WTC11 (cell line): ENCODE measurements at regions not wholly inside any gene's neighbourhood (a gene's known extent, or its start where the extent isn't known, plus 50 kb on each side); places are given as distances from the start of the nearest gene placed in this dataset.

Source experiments
- ATF1 ChIP-seq: sonication (generic); formaldehyde crosslinking; IDR thresholded peaks from 2 replicates; pipeline ENCODE4 v1.8.1; 2023; ENCODE audit warnings: mild to moderate bottlenecking, moderate library complexity, missing genetic modification reagents
- CBFB ChIP-seq: sonication (generic); formaldehyde crosslinking; IDR thresholded peaks from 2 replicates; pipeline ENCODE4 v1.8.1; 2022; ENCODE audit warnings: mild to moderate bottlenecking, low read depth, missing genetic modification reagents
- CREM ChIP-seq: sonication (generic); formaldehyde crosslinking; IDR thresholded peaks from 2 replicates; pipeline ENCODE4 v1.8.1; 2022; ENCODE audit warnings: mild to moderate bottlenecking, missing genetic modification reagents, moderate library complexity
- EMX1 ChIP-seq: fragments of 250-450 bp; sonication (Bioruptor Pico); IDR thresholded peaks from 2 replicates; pipeline ENCODE4 v1.8.0; 2021; ENCODE audit warnings: mild to moderate bottlenecking
- GTF2I ChIP-seq: fragments of 250-450 bp; sonication (Bioruptor Pico); conservative IDR thresholded peaks from 2 replicates; pipeline ENCODE4 v1.4.0; 2021; ENCODE audit warnings: mild to moderate bottlenecking
- JUN ChIP-seq: sonication (generic); formaldehyde crosslinking; IDR thresholded peaks from 2 replicates; pipeline ENCODE4 v1.8.0; 2023; ENCODE audit warnings: mild to moderate bottlenecking, missing genetic modification reagents
- TP53 ChIP-seq: sonication (generic); formaldehyde crosslinking; IDR thresholded peaks from 2 replicates; pipeline ENCODE4 v1.8.1; 2023; ENCODE audit warnings: mild to moderate bottlenecking, missing genetic modification reagents
- ZNF232 ChIP-seq: sonication (generic); formaldehyde crosslinking; IDR thresholded peaks from 2 replicates; pipeline ENCODE4 v1.8.0; 2022; ENCODE audit warnings: mild to moderate bottlenecking, missing genetic modification reagents
- ZNF263 ChIP-seq: sonication (generic); formaldehyde crosslinking; IDR thresholded peaks from 2 replicates; pipeline ENCODE4 v1.8.1; 2022; ENCODE audit warnings: low read depth, mild to moderate bottlenecking, moderate library complexity, missing genetic modification reagents
- TF ChIP-seq, protein P1 (sequence below): sonication (generic); formaldehyde crosslinking; IDR thresholded peaks from 2 replicates; pipeline ENCODE4 v1.8.1; 2023; ENCODE audit warnings: mild to moderate bottlenecking, missing genetic modification reagents
- TF ChIP-seq, protein P2 (sequence below): fragments of 200-600 bp; IDR thresholded peaks from 2 replicates; pipeline ENCODE4 v1.8.0; 2022; ENCODE audit warnings: antibody characterized with exemption
- TF ChIP-seq, protein P3 (sequence below): sonication (generic); formaldehyde crosslinking; IDR thresholded peaks from 2 replicates; pipeline ENCODE4 v1.8.1; 2023; ENCODE audit warnings: mild to moderate bottlenecking, missing genetic modification reagents
- TF ChIP-seq, protein P4 (sequence below): sonication (generic); formaldehyde crosslinking; IDR thresholded peaks from 2 replicates; pipeline ENCODE4 v1.8.0; 2023; ENCODE audit warnings: missing genetic modification reagents
- TF ChIP-seq, protein P5 (sequence below): sonication (generic); formaldehyde crosslinking; IDR thresholded peaks from 2 replicates; pipeline ENCODE4 v1.8.1; 2022; ENCODE audit warnings: low read depth, mild to moderate bottlenecking, moderate library complexity, missing genetic modification reagents, borderline replicate concordance

DNA sequence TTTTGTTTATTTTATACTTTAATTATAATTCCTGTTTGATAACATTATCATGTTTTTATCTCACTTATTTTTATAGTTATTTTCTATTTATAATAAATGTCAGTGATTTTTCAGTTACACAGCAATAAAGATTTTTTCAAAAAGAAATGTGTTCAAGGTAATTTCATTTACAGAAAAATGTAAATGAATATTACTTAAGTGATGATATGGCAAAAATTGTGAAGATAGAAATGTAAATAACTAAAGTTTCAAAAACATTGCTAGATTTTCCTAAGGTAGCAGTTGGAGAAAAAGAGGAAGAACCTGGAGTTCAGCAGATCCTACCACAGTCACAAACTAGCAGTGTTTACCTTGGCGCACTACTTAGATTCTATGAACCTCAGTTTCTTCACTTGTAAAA is 202.6 kb downstream of the RFPL4B start:
- TF ChIP-seq, protein P1, sequence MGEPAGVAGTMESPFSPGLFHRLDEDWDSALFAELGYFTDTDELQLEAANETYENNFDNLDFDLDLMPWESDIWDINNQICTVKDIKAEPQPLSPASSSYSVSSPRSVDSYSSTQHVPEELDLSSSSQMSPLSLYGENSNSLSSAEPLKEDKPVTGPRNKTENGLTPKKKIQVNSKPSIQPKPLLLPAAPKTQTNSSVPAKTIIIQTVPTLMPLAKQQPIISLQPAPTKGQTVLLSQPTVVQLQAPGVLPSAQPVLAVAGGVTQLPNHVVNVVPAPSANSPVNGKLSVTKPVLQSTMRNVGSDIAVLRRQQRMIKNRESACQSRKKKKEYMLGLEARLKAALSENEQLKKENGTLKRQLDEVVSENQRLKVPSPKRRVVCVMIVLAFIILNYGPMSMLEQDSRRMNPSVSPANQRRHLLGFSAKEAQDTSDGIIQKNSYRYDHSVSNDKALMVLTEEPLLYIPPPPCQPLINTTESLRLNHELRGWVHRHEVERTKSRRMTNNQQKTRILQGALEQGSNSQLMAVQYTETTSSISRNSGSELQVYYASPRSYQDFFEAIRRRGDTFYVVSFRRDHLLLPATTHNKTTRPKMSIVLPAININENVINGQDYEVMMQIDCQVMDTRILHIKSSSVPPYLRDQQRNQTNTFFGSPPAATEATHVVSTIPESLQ (CRISPR knock-in tag) = no peak
- TF ChIP-seq JUN = no peak
- TF ChIP-seq, protein P2, sequence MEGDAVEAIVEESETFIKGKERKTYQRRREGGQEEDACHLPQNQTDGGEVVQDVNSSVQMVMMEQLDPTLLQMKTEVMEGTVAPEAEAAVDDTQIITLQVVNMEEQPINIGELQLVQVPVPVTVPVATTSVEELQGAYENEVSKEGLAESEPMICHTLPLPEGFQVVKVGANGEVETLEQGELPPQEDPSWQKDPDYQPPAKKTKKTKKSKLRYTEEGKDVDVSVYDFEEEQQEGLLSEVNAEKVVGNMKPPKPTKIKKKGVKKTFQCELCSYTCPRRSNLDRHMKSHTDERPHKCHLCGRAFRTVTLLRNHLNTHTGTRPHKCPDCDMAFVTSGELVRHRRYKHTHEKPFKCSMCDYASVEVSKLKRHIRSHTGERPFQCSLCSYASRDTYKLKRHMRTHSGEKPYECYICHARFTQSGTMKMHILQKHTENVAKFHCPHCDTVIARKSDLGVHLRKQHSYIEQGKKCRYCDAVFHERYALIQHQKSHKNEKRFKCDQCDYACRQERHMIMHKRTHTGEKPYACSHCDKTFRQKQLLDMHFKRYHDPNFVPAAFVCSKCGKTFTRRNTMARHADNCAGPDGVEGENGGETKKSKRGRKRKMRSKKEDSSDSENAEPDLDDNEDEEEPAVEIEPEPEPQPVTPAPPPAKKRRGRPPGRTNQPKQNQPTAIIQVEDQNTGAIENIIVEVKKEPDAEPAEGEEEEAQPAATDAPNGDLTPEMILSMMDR = no peak
- TF ChIP-seq CREM = no peak
- TF ChIP-seq ATF1 (CRISPR knock-in tag) = no peak
- no peak for TF ChIP-seq ZNF263 (CRISPR knock-in tag)
- TF ChIP-seq, protein P3, sequence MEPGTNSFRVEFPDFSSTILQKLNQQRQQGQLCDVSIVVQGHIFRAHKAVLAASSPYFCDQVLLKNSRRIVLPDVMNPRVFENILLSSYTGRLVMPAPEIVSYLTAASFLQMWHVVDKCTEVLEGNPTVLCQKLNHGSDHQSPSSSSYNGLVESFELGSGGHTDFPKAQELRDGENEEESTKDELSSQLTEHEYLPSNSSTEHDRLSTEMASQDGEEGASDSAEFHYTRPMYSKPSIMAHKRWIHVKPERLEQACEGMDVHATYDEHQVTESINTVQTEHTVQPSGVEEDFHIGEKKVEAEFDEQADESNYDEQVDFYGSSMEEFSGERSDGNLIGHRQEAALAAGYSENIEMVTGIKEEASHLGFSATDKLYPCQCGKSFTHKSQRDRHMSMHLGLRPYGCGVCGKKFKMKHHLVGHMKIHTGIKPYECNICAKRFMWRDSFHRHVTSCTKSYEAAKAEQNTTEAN (CRISPR knock-in tag) = no peak
- TF ChIP-seq, protein P4, sequence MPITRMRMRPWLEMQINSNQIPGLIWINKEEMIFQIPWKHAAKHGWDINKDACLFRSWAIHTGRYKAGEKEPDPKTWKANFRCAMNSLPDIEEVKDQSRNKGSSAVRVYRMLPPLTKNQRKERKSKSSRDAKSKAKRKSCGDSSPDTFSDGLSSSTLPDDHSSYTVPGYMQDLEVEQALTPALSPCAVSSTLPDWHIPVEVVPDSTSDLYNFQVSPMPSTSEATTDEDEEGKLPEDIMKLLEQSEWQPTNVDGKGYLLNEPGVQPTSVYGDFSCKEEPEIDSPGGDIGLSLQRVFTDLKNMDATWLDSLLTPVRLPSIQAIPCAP (CRISPR knock-in tag) = no peak
- no peak for TF ChIP-seq TP53 (CRISPR knock-in tag)
- TF ChIP-seq GTF2I = no peak
- no peak for TF ChIP-seq ZNF232 (CRISPR knock-in tag)
- no peak for TF ChIP-seq EMX1 (CRISPR knock-in tag)
- no peak for TF ChIP-seq CBFB
- TF ChIP-seq, protein P5, sequence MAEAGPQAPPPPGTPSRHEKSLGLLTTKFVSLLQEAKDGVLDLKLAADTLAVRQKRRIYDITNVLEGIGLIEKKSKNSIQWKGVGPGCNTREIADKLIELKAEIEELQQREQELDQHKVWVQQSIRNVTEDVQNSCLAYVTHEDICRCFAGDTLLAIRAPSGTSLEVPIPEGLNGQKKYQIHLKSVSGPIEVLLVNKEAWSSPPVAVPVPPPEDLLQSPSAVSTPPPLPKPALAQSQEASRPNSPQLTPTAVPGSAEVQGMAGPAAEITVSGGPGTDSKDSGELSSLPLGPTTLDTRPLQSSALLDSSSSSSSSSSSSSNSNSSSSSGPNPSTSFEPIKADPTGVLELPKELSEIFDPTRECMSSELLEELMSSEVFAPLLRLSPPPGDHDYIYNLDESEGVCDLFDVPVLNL = no peak
